GM19099 (cell line): ENCODE measurements at regions not wholly inside any gene's neighbourhood (a gene's known extent, or its start where the extent isn't known, plus 50 kb on each side); places are given as distances from the start of the nearest gene placed in this dataset.

Experiments used
- POLR2A ChIP-seq: IDR thresholded peaks from 3 replicates; pipeline ENCODE4 v1.6.1; 2011; ENCODE audit warnings: low read depth; ENCODE audit not compliant: insufficient read length; ENCODE audit errors: extremely low read depth

GRCh38 chr13:40494946-40495620, 171.4 kb downstream of the FOXO1 start:
- no peak for TF ChIP-seq POLR2A

- no peak for TF ChIP-seq POLR2A
Observed at GRCh38 chr13:40495621-40496001, 170.8 kb downstream of the FOXO1 start.

- TF ChIP-seq POLR2A: no peak
Observed at GRCh38 chr13:40496035-40496810, 170.2 kb downstream of the FOXO1 start.

GRCh38 chr13:40498461-40498860, 168.0 kb downstream of the FOXO1 start:
- TF ChIP-seq POLR2A: no peak

- TF ChIP-seq POLR2A: no peak
Observed at GRCh38 chr13:40502236-40502635, 164.2 kb downstream of the FOXO1 start.

DNA sequence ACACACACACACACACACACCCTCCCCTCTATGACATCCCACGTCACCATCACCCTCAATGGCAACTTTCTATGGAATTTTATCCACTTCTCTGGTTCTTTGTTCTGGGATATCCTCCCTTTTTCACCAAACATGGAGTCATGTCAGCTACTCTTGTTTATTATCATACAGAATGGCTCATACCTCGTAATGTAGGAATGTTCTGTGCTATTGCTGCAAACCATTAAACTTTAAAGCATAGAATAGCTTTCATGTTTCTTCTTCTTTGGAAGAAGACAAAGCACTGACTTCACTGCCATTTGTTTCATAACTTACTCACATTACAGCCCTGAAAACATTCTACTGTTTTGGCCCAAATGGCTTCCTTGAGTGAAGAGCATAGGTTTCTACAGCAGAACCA, 163.4 kb downstream of the FOXO1 start:
- TF ChIP-seq POLR2A: no peak

GRCh38 chr13:40503966-40504591, 162.4 kb downstream of the FOXO1 start:
- TF ChIP-seq POLR2A: no peak

- no peak for TF ChIP-seq POLR2A
Observed at GRCh38 chr13:40504641-40505040, 161.8 kb downstream of the FOXO1 start.

- TF ChIP-seq POLR2A: no peak
Observed at GRCh38 chr13:40505196-40505595, 161.2 kb downstream of the FOXO1 start.
